Lower lobe of right lung (tissue), 2 donors: ENCODE measurements at regions not wholly inside any gene's neighbourhood (a gene's known extent, or its start where the extent isn't known, plus 50 kb on each side); places are given as distances from the start of the nearest gene placed in this dataset.

Experiments
- ATAC-seq, 2 donors: fragments of 200-7000 bp; cut with Tn5 transposase; one replicate each; pipeline ENCODE4 v1.9.1; 2020 to 2022; ENCODE audit warnings: mild to moderate bottlenecking in 2 of 2, moderate library complexity in 2 of 2
- DNase-seq: peaks from one replicate; pipeline ENCODE4 v3.0.0-alpha.2; 2020
- H3K27ac ChIP-seq: fragments of 200-600 bp; one replicate; pipeline ENCODE4 v1.8.0; 2022
- H3K27me3 ChIP-seq: fragments of 200-600 bp; one replicate; pipeline ENCODE4 v1.8.0; 2022; ENCODE audit warnings: low read depth
- H3K36me3 ChIP-seq: fragments of 200-600 bp; one replicate; pipeline ENCODE4 v1.8.0; 2022; ENCODE audit warnings: mild to moderate bottlenecking
- H3K4me1 ChIP-seq: fragments of 200-600 bp; one replicate; pipeline ENCODE4 v1.8.0; 2022
- H3K4me3 ChIP-seq: fragments of 200-600 bp; one replicate; pipeline ENCODE4 v1.8.0; 2022; ENCODE audit warnings: mild to moderate bottlenecking
- H3K9me3 ChIP-seq: fragments of 200-600 bp; one replicate; pipeline ENCODE4 v1.8.0; 2022
- intact Hi-C: fragments of 100-400 bp; cut with DNase I; formaldehyde crosslinking; loops from one replicate; pipeline ENCODE4 v1.11.0; 2022
- TF ChIP-seq, protein P1 (sequence below): fragments of 200-600 bp; IDR thresholded peaks from one replicate; pipeline ENCODE4 v1.8.0; 2022; ENCODE audit warnings: antibody characterized with exemption, mild to moderate bottlenecking
- donor health status: DM: no; HTN: yes; CAD: no; lungs with severe emphysema.

GRCh38 chr4:31548823-31549222 is 828.7 kb downstream of the PCDH7 start:
- no peak overlapping the region for H3K27ac ChIP-seq
- ATAC-seq (no peak), DNase-seq (no peak)
- intact Hi-C loops, result no loop called here
- no peaks in the 10 kb centered on the region for H3K4me1 ChIP-seq
- H3K27me3 ChIP-seq, result no peaks in the 10 kb centered on the region
- no peaks in the 10 kb centered on the region for H3K9me3 ChIP-seq
- no peaks in the 10 kb centered on the region for H3K36me3 ChIP-seq
- H3K4me3 ChIP-seq, result no peak overlapping the region
- TF ChIP-seq, protein P1, sequence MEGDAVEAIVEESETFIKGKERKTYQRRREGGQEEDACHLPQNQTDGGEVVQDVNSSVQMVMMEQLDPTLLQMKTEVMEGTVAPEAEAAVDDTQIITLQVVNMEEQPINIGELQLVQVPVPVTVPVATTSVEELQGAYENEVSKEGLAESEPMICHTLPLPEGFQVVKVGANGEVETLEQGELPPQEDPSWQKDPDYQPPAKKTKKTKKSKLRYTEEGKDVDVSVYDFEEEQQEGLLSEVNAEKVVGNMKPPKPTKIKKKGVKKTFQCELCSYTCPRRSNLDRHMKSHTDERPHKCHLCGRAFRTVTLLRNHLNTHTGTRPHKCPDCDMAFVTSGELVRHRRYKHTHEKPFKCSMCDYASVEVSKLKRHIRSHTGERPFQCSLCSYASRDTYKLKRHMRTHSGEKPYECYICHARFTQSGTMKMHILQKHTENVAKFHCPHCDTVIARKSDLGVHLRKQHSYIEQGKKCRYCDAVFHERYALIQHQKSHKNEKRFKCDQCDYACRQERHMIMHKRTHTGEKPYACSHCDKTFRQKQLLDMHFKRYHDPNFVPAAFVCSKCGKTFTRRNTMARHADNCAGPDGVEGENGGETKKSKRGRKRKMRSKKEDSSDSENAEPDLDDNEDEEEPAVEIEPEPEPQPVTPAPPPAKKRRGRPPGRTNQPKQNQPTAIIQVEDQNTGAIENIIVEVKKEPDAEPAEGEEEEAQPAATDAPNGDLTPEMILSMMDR, result no peak

DNA sequence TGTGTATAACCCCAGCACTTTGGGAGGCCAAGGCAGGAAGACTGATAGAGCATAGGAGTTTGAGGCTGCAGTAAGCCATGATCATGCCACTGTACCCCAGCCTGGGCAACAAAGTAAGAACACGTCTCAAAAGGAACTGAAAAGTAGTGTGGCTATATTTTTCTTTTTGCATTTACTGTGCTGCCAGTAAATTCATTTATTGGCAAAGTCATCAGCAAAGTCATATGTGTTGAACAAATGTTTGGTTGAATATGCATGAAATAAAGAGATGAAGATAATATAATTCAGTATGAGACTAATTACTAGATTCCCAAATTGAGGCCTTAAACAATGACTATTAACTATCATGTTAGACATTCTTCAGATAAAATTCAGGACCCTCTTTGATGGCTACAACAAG is 829.1 kb downstream of the PCDH7 start:
- no peak for DNase-seq
- intact Hi-C loops, result no loop called here
- no peak overlapping the region for H3K4me3 ChIP-seq
- H3K36me3 ChIP-seq, result no peaks in the 10 kb centered on the region
- no peak for ATAC-seq
- H3K4me1 ChIP-seq, result no peaks in the 10 kb centered on the region
- H3K27ac ChIP-seq, result no peak overlapping the region
- H3K27me3 ChIP-seq, result no peaks in the 10 kb centered on the region
- no peaks in the 10 kb centered on the region for H3K9me3 ChIP-seq
- TF ChIP-seq, protein P1, result no peak

- no peak overlapping the region for H3K27ac ChIP-seq
- H3K4me3 ChIP-seq, result no peak overlapping the region
- H3K4me1 ChIP-seq, result no peaks in the 10 kb centered on the region
- TF ChIP-seq, protein P1, result no peak
- intact Hi-C loops, result no loop called here
- H3K36me3 ChIP-seq, result no peaks in the 10 kb centered on the region
- DNase-seq (no peak), ATAC-seq (no peak)
- H3K9me3 ChIP-seq, result no peaks in the 10 kb centered on the region
- H3K27me3 ChIP-seq, result no peaks in the 10 kb centered on the region
Measured at GRCh38 chr4:31557437-31557836, 837.3 kb downstream of the PCDH7 start.

DNA sequence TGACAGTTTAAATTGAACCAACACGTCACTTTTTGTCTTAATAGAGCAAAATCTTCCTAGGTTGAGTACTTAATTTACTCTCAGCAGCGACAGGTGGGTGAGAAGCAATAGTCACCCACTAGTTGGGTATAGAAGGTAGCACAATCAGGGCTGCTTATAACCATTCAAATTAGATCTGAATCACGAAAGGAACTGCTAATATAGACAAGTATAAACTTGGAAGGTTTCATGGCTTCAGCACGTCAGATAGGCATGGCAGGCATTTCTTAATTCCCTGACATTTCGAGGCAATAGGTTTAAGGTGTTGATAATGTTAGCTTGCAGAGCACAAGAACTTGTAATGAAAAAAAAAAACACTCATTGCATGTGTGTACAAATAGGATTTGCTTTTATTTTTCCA is 853.4 kb downstream of the PCDH7 start:
- no peaks in the 10 kb centered on the region for H3K9me3 ChIP-seq
- H3K36me3 ChIP-seq, result no peaks in the 10 kb centered on the region
- H3K4me3 ChIP-seq, result no peak overlapping the region
- ATAC-seq (no peak), DNase-seq (no peak)
- H3K4me1 ChIP-seq, result no peaks in the 10 kb centered on the region
- no peaks in the 10 kb centered on the region for H3K27me3 ChIP-seq
- intact Hi-C loops, result no loop called here
- TF ChIP-seq, protein P1, result no peak
- no peak overlapping the region for H3K27ac ChIP-seq

DNA sequence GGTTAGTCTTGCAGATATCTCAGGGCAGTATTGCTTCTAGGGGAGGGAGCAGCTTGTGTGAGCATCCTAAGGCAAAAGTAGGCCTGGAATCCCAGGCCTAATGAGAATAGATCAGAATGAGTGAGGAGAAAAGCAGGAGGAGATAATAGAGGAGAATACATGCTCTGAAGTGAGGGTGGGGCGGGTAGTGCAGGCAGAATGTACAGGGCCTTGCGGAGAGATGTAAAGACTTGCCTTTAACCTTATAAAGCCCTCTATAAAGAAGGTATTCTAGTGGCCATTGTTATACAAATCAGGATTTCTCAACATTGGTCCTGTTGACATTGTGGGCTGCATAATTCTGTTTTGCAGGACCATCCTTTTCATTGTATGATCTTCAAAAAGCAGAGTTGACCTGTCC is 855.3 kb downstream of the PCDH7 start:
- no peaks in the 10 kb centered on the region for H3K27me3 ChIP-seq
- H3K36me3 ChIP-seq, result no peaks in the 10 kb centered on the region
- intact Hi-C loops, result no loop called here
- TF ChIP-seq, protein P1, result no peak
- H3K4me1 ChIP-seq, result no peaks in the 10 kb centered on the region
- ATAC-seq (no peak), DNase-seq (no peak)
- no peak overlapping the region for H3K27ac ChIP-seq
- H3K4me3 ChIP-seq, result no peak overlapping the region
- H3K9me3 ChIP-seq, result no peaks in the 10 kb centered on the region

GRCh38 chr4:31580843-31581242 is 860.7 kb downstream of the PCDH7 start:
- Histone ChIP-seq H3K4me3 (no peak overlapping the region), H3K36me3 (no peaks in the 10 kb centered on the region), H3K27ac (no peak overlapping the region), H3K27me3 (no peaks in the 10 kb centered on the region), H3K9me3 (no peaks in the 10 kb centered on the region), H3K4me1 (no peaks in the 10 kb centered on the region)
- TF ChIP-seq, protein P1, result no peak
- intact Hi-C loops, result no loop called here
- no peak for DNase-seq
- ATAC-seq, result no peak
